ENCODE measurements at regions not wholly inside any gene's neighbourhood (a gene's known extent, or its start where the extent isn't known, plus 50 kb on each side); places are given as distances from the start of the nearest gene placed in this dataset.

DNA sequence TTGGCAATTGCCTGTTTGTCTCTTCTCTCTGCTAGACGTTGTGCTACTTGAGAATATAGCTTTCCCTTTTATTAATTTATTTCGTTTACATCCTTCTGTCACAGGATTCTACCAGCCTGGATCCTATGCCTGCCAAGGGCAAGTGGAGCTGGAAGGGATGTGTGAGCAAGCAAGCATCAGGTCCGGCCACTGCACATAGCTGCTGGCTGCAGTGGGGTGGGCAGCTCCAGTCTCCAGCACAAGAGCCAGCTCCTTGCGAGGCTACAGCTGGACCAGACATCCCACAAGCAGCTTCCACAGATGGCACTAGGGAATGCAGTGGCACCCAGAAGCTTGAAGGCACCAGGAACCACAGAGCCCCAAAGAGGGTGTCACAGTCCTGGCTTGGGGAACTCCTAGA lies 225.0 kb downstream of the KCNC2 start:
- no peak for DNase-seq
- CTCF ChIA-PET = no interaction called here
- BruUV-seq (replicated peaks) = no TSS peak
- no peaks in the 10 kb centered on the region for H3K9me3 Mint-ChIP-seq (ENCODE audit: low read depth, unreplicated experiment)
- H3K27ac Mint-ChIP-seq (ENCODE audit: unreplicated experiment) = no peak overlapping the region
- no peaks in the 10 kb centered on the region for H3K27me3 Mint-ChIP-seq (ENCODE audit: unreplicated experiment)
- intact Hi-C loops (cut with micrococcal nuclease; ENCODE audit: unreplicated experiment) = no loop called here
- no peak overlapping the region for H3K4me3 Mint-ChIP-seq (ENCODE audit: low read depth, unreplicated experiment)
- TF ChIP-seq, protein P1, sequence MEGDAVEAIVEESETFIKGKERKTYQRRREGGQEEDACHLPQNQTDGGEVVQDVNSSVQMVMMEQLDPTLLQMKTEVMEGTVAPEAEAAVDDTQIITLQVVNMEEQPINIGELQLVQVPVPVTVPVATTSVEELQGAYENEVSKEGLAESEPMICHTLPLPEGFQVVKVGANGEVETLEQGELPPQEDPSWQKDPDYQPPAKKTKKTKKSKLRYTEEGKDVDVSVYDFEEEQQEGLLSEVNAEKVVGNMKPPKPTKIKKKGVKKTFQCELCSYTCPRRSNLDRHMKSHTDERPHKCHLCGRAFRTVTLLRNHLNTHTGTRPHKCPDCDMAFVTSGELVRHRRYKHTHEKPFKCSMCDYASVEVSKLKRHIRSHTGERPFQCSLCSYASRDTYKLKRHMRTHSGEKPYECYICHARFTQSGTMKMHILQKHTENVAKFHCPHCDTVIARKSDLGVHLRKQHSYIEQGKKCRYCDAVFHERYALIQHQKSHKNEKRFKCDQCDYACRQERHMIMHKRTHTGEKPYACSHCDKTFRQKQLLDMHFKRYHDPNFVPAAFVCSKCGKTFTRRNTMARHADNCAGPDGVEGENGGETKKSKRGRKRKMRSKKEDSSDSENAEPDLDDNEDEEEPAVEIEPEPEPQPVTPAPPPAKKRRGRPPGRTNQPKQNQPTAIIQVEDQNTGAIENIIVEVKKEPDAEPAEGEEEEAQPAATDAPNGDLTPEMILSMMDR (IDR thresholded peaks at IDR 0.05; ENCODE audit: unreplicated experiment) = no peak
- no peaks in the 10 kb centered on the region for H3K36me3 Mint-ChIP-seq (ENCODE audit: insufficient read depth, unreplicated experiment)
- H3K4me1 Mint-ChIP-seq (ENCODE audit: low read depth, unreplicated experiment) = peaks cover 9% of the 10 kb centered on the region

DNA sequence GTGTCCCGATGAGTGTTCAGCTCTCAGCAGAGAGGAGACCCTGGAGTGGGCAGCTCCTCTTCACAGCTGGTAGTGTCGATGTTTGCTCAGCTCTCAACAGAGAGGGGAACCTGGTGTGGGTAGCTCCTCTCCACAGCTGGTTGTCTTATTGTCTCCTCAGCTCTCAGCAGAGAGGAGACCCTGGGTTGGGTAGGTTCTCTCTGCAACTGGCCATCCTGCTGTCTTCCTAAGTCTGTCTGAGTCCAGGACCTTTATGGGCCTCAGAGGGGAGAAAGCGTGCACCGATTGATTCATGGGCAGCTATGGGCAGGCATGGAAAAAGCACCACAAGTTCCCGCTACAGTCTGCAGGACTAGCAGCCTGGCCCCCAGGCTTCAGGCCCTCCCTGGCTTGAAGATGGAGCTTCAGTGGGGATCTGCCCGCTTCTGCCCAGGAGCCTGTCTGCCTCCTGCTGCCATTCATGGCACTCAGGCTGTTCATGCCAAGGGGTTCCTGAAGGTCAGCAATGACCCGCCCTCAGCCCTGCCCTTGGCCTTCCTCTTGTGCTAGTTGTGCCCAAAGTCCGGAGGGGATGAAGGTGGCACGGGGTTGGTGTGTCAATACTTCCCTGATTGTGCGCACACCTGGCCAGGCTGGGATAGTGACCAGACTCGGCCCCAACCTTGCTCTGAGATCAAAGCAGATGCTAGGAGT lies 224.2 kb downstream of the KCNC2 start:
- intact Hi-C loops (cut with micrococcal nuclease; ENCODE audit: unreplicated experiment) = no loop called here
- TF ChIP-seq, protein P1 (IDR thresholded peaks at IDR 0.05; ENCODE audit: unreplicated experiment) = no peak
- Mint-ChIP-seq H3K4me3 (ENCODE audit: low read depth, unreplicated experiment) (no peak overlapping the region), H3K27ac (ENCODE audit: unreplicated experiment) (no peak overlapping the region), H3K27me3 (ENCODE audit: unreplicated experiment) (no peaks in the 10 kb centered on the region), H3K36me3 (ENCODE audit: insufficient read depth, unreplicated experiment) (no peaks in the 10 kb centered on the region), H3K4me1 (ENCODE audit: low read depth, unreplicated experiment) (peaks cover 9% of the 10 kb centered on the region), H3K9me3 (ENCODE audit: low read depth, unreplicated experiment) (no peaks in the 10 kb centered on the region)
- CTCF ChIA-PET = no interaction called here
- DNase-seq = no peak
- no TSS peak for BruUV-seq (replicated peaks)

DNA sequence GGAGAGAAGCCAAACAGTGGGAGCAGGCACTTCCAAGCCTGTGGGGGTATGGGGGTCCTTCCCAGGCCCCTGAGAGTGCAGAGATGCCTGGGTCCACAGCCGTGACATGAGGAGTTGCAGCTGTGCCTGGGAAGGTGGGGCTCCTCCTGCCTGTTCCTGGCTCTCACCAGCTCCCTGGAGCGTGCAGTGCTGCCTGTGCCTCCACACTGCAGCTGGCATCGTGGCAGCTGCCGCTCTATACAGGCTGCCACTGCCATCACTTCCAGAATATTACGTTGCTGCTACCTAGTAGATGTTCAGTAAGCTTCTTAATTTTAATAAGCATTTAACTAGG lies 223.7 kb downstream of the KCNC2 start:
- Mint-ChIP-seq H3K4me3 (ENCODE audit: low read depth, unreplicated experiment) (no peak overlapping the region), H3K9me3 (ENCODE audit: low read depth, unreplicated experiment) (no peaks in the 10 kb centered on the region), H3K27ac (ENCODE audit: unreplicated experiment) (no peak overlapping the region), H3K36me3 (ENCODE audit: insufficient read depth, unreplicated experiment) (no peaks in the 10 kb centered on the region), H3K27me3 (ENCODE audit: unreplicated experiment) (no peaks in the 10 kb centered on the region), H3K4me1 (ENCODE audit: low read depth, unreplicated experiment) (peaks cover 9% of the 10 kb centered on the region)
- intact Hi-C loops (cut with micrococcal nuclease; ENCODE audit: unreplicated experiment) = no loop called here
- DNase-seq = no peak
- BruUV-seq (replicated peaks) = no TSS peak
- CTCF ChIA-PET = no interaction called here
- TF ChIP-seq, protein P1 (IDR thresholded peaks at IDR 0.05; ENCODE audit: unreplicated experiment) = no peak

DNA sequence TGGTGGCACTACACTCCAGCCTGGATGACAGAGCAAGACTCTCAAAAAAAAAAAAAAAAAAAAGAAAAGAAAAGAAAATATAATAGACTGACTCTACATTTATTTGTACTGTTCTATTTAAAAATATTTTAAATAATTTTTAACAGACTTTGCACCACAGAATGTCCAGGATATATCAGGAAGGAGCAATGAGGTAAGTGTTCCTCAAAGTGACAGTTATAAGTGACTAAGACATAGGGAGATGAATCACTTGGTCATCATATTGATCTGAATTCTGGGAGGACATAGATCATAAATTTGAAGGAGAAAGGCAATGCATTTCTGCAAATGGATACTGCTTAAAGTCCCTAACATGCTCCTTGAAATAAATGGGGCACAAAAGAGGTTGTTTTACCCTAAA lies 221.5 kb downstream of the KCNC2 start:
- H3K9me3 Mint-ChIP-seq (ENCODE audit: low read depth, unreplicated experiment) = no peaks in the 10 kb centered on the region
- CTCF ChIA-PET = no interaction called here
- TF ChIP-seq, protein P1 (IDR thresholded peaks at IDR 0.05; ENCODE audit: unreplicated experiment) = no peak
- peaks cover 9% of the 10 kb centered on the region for H3K4me1 Mint-ChIP-seq (ENCODE audit: low read depth, unreplicated experiment)
- DNase-seq = no peak
- no peak overlapping the region for H3K4me3 Mint-ChIP-seq (ENCODE audit: low read depth, unreplicated experiment)
- BruUV-seq (replicated peaks) = no TSS peak
- intact Hi-C loops (cut with micrococcal nuclease; ENCODE audit: unreplicated experiment) = no loop called here
- H3K27me3 Mint-ChIP-seq (ENCODE audit: unreplicated experiment) = no peaks in the 10 kb centered on the region
- H3K27ac Mint-ChIP-seq (ENCODE audit: unreplicated experiment) = no peak overlapping the region
- no peaks in the 10 kb centered on the region for H3K36me3 Mint-ChIP-seq (ENCODE audit: insufficient read depth, unreplicated experiment)

Measured in Calu3 (cell line).